ENCODE measurements at regions not wholly inside any gene's neighbourhood (a gene's known extent, or its start where the extent isn't known, plus 50 kb on each side); places are given as distances from the start of the nearest gene placed in this dataset.

DNA sequence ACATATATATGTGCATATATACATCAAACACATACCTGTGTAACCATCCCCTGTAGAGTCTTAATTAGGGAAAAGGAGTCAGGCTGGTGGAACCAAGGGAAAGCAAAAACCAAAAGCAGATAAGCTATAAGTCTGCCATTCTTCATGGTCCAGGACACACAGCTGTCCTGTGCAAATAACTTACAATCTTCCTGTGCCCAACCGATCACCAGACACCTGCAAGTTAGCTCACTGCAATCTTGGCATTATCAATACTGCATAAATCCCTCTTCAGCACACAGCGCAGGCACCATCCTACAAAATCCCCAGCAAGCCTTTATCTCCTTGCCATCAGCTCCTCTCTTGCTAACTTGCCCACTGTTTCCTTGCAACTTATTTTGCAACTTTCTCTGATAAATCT is 60.8 kb upstream of the DYNAP start:
- Histone ChIP-seq H3K27ac (no peak overlapping the region), H3K9me3 (no peaks in the 10 kb centered on the region), H3K4me1 (no peaks in the 10 kb centered on the region), H3K36me3 (no peaks in the 10 kb centered on the region), H3K27me3 (no peaks in the 10 kb centered on the region), H3K4me3 (no peak overlapping the region)
- WGBS, result 66% methylated on average over 2 of the region's 2 CpGs
- TF ChIP-seq POLR2AphosphoS5 (IDR thresholded peaks at IDR 0.05), result no peak
- TF ChIP-seq EP300 (IDR thresholded peaks at IDR 0.05), result no peak
- no peak for TF ChIP-seq POLR2A (IDR thresholded peaks at IDR 0.05)
- TF ChIP-seq, protein P1, sequence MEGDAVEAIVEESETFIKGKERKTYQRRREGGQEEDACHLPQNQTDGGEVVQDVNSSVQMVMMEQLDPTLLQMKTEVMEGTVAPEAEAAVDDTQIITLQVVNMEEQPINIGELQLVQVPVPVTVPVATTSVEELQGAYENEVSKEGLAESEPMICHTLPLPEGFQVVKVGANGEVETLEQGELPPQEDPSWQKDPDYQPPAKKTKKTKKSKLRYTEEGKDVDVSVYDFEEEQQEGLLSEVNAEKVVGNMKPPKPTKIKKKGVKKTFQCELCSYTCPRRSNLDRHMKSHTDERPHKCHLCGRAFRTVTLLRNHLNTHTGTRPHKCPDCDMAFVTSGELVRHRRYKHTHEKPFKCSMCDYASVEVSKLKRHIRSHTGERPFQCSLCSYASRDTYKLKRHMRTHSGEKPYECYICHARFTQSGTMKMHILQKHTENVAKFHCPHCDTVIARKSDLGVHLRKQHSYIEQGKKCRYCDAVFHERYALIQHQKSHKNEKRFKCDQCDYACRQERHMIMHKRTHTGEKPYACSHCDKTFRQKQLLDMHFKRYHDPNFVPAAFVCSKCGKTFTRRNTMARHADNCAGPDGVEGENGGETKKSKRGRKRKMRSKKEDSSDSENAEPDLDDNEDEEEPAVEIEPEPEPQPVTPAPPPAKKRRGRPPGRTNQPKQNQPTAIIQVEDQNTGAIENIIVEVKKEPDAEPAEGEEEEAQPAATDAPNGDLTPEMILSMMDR (IDR thresholded peaks at IDR 0.05), result no peak
- DNase-seq (ENCODE audit: low spot score in 2 of 2), result no peak

DNA sequence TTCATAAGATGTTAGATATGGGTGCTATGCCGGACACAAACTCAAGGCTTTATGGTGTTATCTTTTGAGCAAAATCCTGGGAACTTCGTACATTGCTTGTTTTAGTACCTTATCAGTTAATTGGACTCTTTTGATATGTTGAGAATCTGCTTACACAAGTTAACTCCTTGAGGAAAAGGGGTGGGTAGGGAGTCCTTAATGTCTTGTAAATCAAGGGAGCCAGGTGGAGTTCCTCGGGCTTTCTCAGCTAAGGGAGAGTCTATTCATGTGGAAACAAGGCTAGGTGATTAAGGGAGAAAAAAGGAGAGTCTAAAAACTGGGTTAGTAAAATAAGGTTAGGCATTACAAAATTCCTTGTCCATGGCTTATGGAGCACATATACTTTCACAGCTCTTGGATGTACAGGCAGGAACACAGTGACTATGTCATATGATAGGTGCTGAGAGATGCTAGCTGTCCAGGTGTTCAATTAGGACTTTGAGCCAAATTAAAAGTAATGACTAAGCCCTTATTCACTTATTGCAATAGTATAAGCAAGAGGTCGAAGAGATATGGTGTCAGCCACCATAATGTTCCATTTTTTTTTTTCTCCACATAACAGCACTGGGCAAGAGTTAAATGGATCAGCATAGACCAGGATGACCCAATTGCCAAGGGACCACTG is 59.5 kb upstream of the DYNAP start:
- H3K4me1 ChIP-seq, result no peaks in the 10 kb centered on the region
- 40% methylated on average over 4 of the region's 4 CpGs for WGBS
- TF ChIP-seq POLR2AphosphoS5 (IDR thresholded peaks at IDR 0.05), result no peak
- TF ChIP-seq POLR2A (IDR thresholded peaks at IDR 0.05), result no peak
- TF ChIP-seq, protein P1 (IDR thresholded peaks at IDR 0.05), result no peak
- no peak for TF ChIP-seq EP300 (IDR thresholded peaks at IDR 0.05)
- H3K27me3 ChIP-seq, result no peaks in the 10 kb centered on the region
- H3K36me3 ChIP-seq, result no peaks in the 10 kb centered on the region
- H3K9me3 ChIP-seq, result no peaks in the 10 kb centered on the region
- DNase-seq (ENCODE audit: low spot score in 2 of 2), result no peak
- no peak overlapping the region for H3K27ac ChIP-seq
- H3K4me3 ChIP-seq, result no peak overlapping the region

DNA sequence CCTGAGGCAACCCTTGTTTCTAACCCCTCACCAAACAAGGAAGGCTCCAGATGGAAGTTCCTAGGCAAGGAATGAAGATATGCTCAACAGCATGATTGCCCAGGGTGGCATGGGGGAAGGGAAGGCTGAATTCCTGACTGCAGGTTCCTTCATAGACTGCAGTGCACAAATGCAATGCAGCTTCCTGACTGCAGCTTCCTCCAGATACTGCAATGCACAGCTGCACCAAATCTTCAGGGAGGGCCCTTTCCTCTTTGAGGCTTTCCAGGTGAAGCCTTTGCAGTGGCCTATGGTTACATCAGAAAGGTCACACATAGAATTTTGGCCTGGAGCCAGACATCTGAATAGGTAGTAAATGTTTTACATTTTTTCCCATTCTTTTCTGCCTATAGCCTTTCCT is 58.8 kb upstream of the DYNAP start:
- Histone ChIP-seq H3K9me3 (no peaks in the 10 kb centered on the region), H3K36me3 (no peaks in the 10 kb centered on the region), H3K4me3 (no peak overlapping the region), H3K27me3 (no peaks in the 10 kb centered on the region), H3K27ac (no peak overlapping the region), H3K4me1 (no peaks in the 10 kb centered on the region)
- DNase-seq (ENCODE audit: low spot score in 2 of 2), result no peak
- no peak for TF ChIP-seq POLR2AphosphoS5 (IDR thresholded peaks at IDR 0.05)
- TF ChIP-seq, protein P1 (IDR thresholded peaks at IDR 0.05), result no peak
- TF ChIP-seq EP300 (IDR thresholded peaks at IDR 0.05), result no peak
- no peak for TF ChIP-seq POLR2A (IDR thresholded peaks at IDR 0.05)

DNA sequence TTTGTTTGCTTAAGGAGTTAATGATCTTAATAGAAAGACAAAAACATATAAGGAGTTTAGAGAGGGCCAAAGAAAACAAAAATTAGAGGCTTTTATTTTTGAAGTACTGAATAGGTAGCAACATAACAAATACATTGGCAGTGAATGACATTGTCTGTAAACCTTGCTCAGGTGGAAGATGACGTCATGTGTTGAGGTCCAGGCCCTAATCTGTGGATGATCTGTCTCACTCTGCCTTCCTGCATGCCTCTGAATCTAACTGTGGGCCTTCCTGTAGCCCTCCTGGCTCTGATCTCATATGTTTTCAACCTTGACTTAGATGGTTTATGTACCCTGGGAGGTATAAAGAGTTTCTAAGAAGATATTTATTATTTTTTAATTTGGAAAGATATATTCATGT is 58.1 kb upstream of the DYNAP start:
- no peak for DNase-seq (ENCODE audit: low spot score in 2 of 2)
- H3K27me3 ChIP-seq, result no peaks in the 10 kb centered on the region

More for the DNA sequence above, 58.1 kb upstream of the DYNAP start:
- no peak overlapping the region for H3K27ac ChIP-seq
- no peaks in the 10 kb centered on the region for H3K4me1 ChIP-seq
- H3K9me3 ChIP-seq, result no peaks in the 10 kb centered on the region
- TF ChIP-seq POLR2A (IDR thresholded peaks at IDR 0.05) (no peak), EP300 (IDR thresholded peaks at IDR 0.05) (no peak), POLR2AphosphoS5 (IDR thresholded peaks at IDR 0.05) (no peak)
- TF ChIP-seq, protein P1 (IDR thresholded peaks at IDR 0.05), result no peak
- 55% methylated on average over 1 of the region's 1 CpG for WGBS
- H3K36me3 ChIP-seq, result no peaks in the 10 kb centered on the region
- no peak overlapping the region for H3K4me3 ChIP-seq
